GM12892 (cell line): ENCODE measurements at regions not wholly inside any gene's neighbourhood (a gene's known extent, or its start where the extent isn't known, plus 50 kb on each side); places are given as distances from the start of the nearest gene placed in this dataset.

Experiments used
- POLR2A ChIP-seq: IDR thresholded peaks from 2 replicates; pipeline ENCODE4 v1.6.1; 2011; ENCODE audit warnings: low read depth, low read length, control low read depth
- POLR2AphosphoS5 ChIP-seq: IDR thresholded peaks from 2 replicates; pipeline ENCODE4 v1.6.1; 2011; ENCODE audit warnings: low read depth, low read length, control low read depth

DNA sequence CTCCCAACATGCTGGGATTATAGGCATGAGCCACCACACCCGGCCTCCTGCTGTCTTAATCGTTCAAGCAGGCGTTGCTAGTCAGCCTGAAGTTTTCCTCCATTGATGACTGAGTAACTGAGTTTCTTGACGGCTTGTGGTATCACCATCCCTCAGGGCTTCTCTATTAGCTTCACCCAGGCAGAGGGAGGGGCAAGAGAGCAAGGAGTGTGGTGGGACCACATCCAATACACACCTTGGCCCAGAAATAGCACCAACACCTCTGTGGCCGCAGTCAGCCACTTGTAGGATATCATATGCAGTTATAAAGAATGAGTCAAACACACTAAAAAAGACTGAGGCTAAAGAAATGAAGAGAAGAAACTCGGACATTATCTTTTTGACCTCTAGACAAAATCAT lies 1009.4 kb upstream of the CELF4 start:
- TF ChIP-seq POLR2A (no peak), POLR2AphosphoS5 (no peak)
